Brain microvascular endothelial cell (primary cell): ENCODE measurements at regions not wholly inside any gene's neighbourhood (a gene's known extent, or its start where the extent isn't known, plus 50 kb on each side); places are given as distances from the start of the nearest gene placed in this dataset.

Experiments
- DNase-seq: peaks from one replicate; pipeline ENCODE4 v3.0.0-alpha.2; 2020
- H3K27ac ChIP-seq: fragments of 250-450 bp; sonication (Bioruptor Pico); 2 replicates; pipeline ENCODE4 v1.5.1; 2020; ENCODE audit warnings: mild to moderate bottlenecking, moderate library complexity
- H3K27me3 ChIP-seq: fragments of 250-450 bp; sonication (Bioruptor Pico); replicated peaks from 2 replicates; pipeline ENCODE4 v1.5.1; 2020; ENCODE audit warnings: mild to moderate bottlenecking
- H3K36me3 ChIP-seq: fragments of 250-450 bp; sonication (Bioruptor Pico); replicated peaks from 2 replicates; pipeline ENCODE4 v1.5.1; 2020; ENCODE audit warnings: mild to moderate bottlenecking
- H3K4me3 ChIP-seq: 2 replicates; pipeline ENCODE4 v1.5.1; 2011; ENCODE audit warnings: low read depth, mild to moderate bottlenecking, control low read depth, low read length, moderate library complexity
- in situ Hi-C: cut with HindIII; loops from 2 replicates; pipeline ENCODE4 v1.10.0; 2017; ENCODE audit warnings: low sequenced_read_pairs, low pct_ligation_motif_present
- TF ChIP-seq, protein P1 (sequence below): IDR thresholded peaks from 2 replicates; pipeline ENCODE4 v1.5.1; 2011; ENCODE audit warnings: low read depth, mild to moderate bottlenecking, moderate library complexity, low read length, control low read depth, inconsistent platforms; ENCODE audit errors: missing control alignments

DNA sequence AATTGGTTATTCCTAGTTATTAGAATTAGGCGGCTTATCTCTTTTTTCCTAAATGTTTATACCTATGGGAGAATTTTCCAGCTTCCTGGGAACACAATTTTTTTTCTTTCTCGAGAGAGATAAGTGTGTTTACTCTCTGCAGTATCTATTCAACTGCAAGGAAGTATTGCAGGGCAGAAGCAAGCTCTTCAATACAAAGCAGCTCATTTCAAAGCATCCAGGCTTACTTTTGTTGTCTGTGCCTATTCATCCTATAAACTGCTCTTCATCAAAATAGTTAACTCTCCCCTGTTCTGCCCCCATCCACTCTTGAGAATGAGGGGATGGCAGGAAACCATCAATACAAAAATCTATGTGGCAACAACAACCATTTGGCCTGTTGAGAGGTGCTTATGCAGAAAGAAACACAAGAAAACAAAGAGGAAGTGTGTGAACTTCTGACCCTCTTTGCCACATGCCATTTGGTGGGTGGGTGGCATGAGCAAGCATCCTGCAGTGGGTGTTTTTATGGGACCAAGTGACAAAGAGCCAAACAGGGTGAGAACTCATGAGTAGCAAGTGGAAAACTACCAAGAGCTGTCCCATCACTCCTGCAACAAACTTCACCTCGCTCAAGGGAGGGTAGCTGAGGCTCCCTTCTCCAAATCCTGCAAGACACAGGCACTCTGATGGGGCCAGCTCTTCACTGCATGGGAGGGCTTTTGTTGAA, 50.6 kb upstream of the MRPS6 start:
- TF ChIP-seq, protein P1, sequence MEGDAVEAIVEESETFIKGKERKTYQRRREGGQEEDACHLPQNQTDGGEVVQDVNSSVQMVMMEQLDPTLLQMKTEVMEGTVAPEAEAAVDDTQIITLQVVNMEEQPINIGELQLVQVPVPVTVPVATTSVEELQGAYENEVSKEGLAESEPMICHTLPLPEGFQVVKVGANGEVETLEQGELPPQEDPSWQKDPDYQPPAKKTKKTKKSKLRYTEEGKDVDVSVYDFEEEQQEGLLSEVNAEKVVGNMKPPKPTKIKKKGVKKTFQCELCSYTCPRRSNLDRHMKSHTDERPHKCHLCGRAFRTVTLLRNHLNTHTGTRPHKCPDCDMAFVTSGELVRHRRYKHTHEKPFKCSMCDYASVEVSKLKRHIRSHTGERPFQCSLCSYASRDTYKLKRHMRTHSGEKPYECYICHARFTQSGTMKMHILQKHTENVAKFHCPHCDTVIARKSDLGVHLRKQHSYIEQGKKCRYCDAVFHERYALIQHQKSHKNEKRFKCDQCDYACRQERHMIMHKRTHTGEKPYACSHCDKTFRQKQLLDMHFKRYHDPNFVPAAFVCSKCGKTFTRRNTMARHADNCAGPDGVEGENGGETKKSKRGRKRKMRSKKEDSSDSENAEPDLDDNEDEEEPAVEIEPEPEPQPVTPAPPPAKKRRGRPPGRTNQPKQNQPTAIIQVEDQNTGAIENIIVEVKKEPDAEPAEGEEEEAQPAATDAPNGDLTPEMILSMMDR = no peak
- no peak overlapping the region for H3K27ac ChIP-seq
- DNase-seq = no peak
- H3K4me3 ChIP-seq = no peak overlapping the region
- H3K27me3 ChIP-seq = no peaks in the 10 kb centered on the region
- in situ Hi-C loops = no loop called here
- no peaks in the 10 kb centered on the region for H3K36me3 ChIP-seq

DNA sequence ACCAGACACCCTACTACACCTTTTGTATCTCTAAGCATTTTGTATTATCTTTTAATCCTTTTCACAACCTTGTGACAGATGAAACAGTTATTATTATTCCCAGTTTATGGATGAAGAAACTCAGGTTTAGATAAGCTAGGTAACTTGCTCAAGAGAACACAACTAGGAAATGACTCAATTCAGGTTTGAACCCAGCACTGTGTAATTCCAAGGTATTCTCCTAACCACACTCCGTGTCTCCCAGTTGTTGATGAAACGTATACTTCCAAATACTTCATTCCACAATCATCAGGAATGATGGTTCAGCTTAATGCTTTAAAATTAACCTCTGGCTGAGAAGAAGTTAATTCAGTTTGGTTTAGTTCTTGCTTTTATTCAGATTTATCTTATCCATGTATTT, 51.7 kb upstream of the MRPS6 start:
- TF ChIP-seq, protein P1 = no peak
- in situ Hi-C loops = no loop called here

GRCh38 chr21:34020983-34021553, 52.3 kb upstream of the MRPS6 start:
- Histone ChIP-seq H3K27me3 (no peaks in the 10 kb centered on the region), H3K4me3 (no peak overlapping the region), H3K27ac (no peak overlapping the region), H3K36me3 (no peaks in the 10 kb centered on the region)
- no peak for DNase-seq
- TF ChIP-seq, protein P1 = no peak
- in situ Hi-C loops = no loop called here

More for the DNA sequence above, 51.7 kb upstream of the MRPS6 start:
- Histone ChIP-seq H3K4me3 (no peak overlapping the region), H3K27me3 (no peaks in the 10 kb centered on the region), H3K36me3 (no peaks in the 10 kb centered on the region), H3K27ac (no peak overlapping the region)
- no peak for DNase-seq

GRCh38 chr21:34020005-34020847, 53.2 kb upstream of the MRPS6 start:
- H3K27me3 ChIP-seq = no peaks in the 10 kb centered on the region
- H3K36me3 ChIP-seq = no peaks in the 10 kb centered on the region
- H3K27ac ChIP-seq = no peak overlapping the region
- no peak overlapping the region for H3K4me3 ChIP-seq
- DNase-seq = no peak
- in situ Hi-C loops = no loop called here
- TF ChIP-seq, protein P1 = no peak

DNA sequence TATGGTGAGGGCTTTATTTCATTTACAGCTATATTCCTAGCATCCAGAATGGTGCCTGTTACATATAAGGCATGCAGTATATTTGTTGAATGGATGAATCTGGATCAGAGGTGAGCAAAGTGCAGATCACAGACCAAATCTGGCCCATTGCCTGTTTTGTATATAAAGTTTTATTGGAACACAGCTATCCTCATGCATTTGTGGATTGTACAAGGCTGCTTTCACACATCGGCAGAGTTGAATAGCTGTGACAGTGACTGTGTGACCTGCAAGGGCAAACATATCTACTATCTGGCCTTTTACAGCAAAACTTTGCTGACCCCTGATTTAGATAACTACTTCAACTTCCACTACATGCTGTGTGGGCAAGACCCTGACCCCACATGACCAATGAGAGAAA, 54.0 kb upstream of the MRPS6 start:
- no peak for DNase-seq
- no peak overlapping the region for H3K4me3 ChIP-seq
- H3K36me3 ChIP-seq = no peaks in the 10 kb centered on the region
- no peaks in the 10 kb centered on the region for H3K27me3 ChIP-seq
- in situ Hi-C loops = no loop called here
- no peak overlapping the region for H3K27ac ChIP-seq
- TF ChIP-seq, protein P1 = no peak
